ENCODE measurements at regions not wholly inside any gene's neighbourhood (a gene's known extent, or its start where the extent isn't known, plus 50 kb on each side); places are given as distances from the start of the nearest gene placed in this dataset.

DNA sequence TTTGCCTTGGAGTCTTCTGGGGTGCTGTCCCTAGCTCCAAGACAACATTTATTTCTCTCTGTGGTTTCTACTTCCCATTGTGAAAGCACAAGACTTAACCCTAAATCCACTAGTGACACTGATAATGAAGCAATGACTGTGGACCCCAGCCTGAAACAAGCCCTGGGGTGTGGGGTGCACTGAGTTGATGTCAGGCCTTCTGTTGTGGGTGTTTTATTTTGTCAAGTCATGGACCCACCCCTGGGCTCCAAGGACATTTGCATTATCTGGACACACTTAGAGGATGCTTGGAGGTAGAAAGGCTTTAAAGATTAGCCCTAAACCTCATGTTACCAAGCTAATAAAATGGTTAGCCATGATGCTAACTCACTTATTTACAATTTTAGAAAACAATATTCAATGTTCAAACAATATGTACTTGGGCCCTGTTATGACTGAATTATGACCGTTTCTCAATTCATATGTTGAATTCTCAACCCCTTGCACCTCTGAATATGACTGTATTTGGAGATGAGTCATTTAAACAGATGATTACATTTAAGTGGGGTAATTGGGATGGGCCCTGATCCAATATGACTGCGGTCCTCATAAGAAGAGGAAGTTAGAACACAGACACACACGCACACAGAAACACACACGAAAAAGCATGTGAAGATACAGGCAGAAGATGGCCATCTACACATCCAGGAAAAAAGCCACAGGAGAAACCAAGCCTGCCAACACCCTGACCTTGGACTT, 137.2 kb upstream of the IGFBP3 start (continued):
- TF ChIP-seq, protein P1, sequence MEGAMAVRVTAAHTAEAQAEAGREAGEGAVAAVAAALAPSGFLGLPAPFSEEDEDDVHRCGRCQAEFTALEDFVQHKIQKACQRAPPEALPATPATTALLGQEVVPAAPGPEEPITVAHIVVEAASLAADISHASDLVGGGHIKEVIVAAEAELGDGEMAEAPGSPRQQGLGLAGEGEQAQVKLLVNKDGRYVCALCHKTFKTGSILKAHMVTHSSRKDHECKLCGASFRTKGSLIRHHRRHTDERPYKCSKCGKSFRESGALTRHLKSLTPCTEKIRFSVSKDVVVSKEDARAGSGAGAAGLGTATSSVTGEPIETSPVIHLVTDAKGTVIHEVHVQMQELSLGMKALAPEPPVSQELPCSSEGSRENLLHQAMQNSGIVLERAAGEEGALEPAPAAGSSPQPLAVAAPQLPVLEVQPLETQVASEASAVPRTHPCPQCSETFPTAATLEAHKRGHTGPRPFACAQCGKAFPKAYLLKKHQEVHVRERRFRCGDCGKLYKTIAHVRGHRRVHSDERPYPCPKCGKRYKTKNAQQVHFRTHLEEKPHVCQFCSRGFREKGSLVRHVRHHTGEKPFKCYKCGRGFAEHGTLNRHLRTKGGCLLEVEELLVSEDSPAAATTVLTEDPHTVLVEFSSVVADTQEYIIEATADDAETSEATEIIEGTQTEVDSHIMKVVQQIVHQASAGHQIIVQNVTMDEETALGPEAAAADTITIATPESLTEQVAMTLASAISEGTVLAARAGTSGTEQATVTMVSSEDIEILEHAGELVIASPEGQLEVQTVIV (IDR thresholded peaks at IDR 0.05; ENCODE audit: borderline replicate concordance, partially characterized antibody): no peak
- TF ChIP-seq NBN (IDR thresholded peaks at IDR 0.05) (no peak), NR2F1 (conservative IDR thresholded peaks at IDR 0.05) (peak; percentile 60; the same call in 1 of the 2 replicates), SMAD1 (IDR thresholded peaks at IDR 0.05; ENCODE audit: low read depth, partially characterized antibody) (peak; percentile 58), KAT2A (conservative IDR thresholded peaks at IDR 0.05; ENCODE audit: control insufficient read depth, low read depth, low read length) (no peak), CHD2 (IDR thresholded peaks at IDR 0.05; ENCODE audit: borderline replicate concordance, low read depth, low read length) (no peak), IKZF1 (conservative IDR thresholded peaks at IDR 0.05) (0 out of 2 replicates have a peak, but pooled peaks have one; percentile 36), FOS (IDR thresholded peaks at IDR 0.05; ENCODE audit: borderline replicate concordance, extremely low read depth, insufficient read length) (no peak), BMI1 (IDR thresholded peaks at IDR 0.05; ENCODE audit: borderline replicate concordance) (peak; percentile 36; the same call in 1 of the 2 replicates), ZBED1 (IDR thresholded peaks at IDR 0.05; ENCODE audit: borderline replicate concordance) (peak; percentile 62; the same call in 1 of the 2 replicates), CREM (IDR thresholded peaks at IDR 0.05; ENCODE audit: low read depth) (peak; percentile 86), CBX5 (IDR thresholded peaks at IDR 0.05; ENCODE audit: low read depth) (no peak), STAT1 (conservative IDR thresholded peaks at IDR 0.05) (no peak)
- TF ChIP-seq, protein P2, sequence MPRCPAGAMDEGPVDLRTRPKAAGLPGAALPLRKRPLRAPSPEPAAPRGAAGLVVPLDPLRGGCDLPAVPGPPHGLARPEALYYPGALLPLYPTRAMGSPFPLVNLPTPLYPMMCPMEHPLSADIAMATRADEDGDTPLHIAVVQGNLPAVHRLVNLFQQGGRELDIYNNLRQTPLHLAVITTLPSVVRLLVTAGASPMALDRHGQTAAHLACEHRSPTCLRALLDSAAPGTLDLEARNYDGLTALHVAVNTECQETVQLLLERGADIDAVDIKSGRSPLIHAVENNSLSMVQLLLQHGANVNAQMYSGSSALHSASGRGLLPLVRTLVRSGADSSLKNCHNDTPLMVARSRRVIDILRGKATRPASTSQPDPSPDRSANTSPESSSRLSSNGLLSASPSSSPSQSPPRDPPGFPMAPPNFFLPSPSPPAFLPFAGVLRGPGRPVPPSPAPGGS (IDR thresholded peaks at IDR 0.05; ENCODE audit: borderline replicate concordance, insufficient read depth, low read depth, low read length, poor library complexity, severe bottlenecking): peak; percentile 36
- TF ChIP-seq, protein P3, sequence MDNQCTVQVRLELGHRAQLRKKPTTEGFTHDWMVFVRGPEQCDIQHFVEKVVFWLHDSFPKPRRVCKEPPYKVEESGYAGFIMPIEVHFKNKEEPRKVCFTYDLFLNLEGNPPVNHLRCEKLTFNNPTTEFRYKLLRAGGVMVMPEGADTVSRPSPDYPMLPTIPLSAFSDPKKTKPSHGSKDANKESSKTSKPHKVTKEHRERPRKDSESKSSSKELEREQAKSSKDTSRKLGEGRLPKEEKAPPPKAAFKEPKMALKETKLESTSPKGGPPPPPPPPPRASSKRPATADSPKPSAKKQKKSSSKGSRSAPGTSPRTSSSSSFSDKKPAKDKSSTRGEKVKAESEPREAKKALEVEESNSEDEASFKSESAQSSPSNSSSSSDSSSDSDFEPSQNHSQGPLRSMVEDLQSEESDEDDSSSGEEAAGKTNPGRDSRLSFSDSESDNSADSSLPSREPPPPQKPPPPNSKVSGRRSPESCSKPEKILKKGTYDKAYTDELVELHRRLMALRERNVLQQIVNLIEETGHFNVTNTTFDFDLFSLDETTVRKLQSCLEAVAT (IDR thresholded peaks at IDR 0.05): no peak
- TF ChIP-seq, protein P4, sequence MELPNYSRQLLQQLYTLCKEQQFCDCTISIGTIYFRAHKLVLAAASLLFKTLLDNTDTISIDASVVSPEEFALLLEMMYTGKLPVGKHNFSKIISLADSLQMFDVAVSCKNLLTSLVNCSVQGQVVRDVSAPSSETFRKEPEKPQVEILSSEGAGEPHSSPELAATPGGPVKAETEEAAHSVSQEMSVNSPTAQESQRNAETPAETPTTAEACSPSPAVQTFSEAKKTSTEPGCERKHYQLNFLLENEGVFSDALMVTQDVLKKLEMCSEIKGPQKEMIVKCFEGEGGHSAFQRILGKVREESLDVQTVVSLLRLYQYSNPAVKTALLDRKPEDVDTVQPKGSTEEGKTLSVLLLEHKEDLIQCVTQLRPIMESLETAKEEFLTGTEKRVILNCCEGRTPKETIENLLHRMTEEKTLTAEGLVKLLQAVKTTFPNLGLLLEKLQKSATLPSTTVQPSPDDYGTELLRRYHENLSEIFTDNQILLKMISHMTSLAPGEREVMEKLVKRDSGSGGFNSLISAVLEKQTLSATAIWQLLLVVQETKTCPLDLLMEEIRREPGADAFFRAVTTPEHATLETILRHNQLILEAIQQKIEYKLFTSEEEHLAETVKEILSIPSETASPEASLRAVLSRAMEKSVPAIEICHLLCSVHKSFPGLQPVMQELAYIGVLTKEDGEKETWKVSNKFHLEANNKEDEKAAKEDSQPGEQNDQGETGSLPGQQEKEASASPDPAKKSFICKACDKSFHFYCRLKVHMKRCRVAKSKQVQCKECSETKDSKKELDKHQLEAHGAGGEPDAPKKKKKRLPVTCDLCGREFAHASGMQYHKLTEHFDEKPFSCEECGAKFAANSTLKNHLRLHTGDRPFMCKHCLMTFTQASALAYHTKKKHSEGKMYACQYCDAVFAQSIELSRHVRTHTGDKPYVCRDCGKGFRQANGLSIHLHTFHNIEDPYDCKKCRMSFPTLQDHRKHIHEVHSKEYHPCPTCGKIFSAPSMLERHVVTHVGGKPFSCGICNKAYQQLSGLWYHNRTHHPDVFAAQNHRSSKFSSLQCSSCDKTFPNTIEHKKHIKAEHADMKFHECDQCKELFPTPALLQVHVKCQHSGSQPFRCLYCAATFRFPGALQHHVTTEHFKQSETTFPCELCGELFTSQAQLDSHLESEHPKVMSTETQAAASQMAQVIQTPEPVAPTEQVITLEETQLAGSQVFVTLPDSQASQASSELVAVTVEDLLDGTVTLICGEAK (IDR thresholded peaks at IDR 0.05; ENCODE audit: borderline replicate concordance): no peak
- TF ChIP-seq, protein P5, sequence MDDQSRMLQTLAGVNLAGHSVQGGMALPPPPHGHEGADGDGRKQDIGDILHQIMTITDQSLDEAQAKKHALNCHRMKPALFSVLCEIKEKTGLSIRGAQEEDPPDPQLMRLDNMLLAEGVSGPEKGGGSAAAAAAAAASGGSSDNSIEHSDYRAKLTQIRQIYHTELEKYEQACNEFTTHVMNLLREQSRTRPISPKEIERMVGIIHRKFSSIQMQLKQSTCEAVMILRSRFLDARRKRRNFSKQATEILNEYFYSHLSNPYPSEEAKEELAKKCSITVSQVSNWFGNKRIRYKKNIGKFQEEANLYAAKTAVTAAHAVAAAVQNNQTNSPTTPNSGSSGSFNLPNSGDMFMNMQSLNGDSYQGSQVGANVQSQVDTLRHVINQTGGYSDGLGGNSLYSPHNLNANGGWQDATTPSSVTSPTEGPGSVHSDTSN (IDR thresholded peaks at IDR 0.05; ENCODE audit: insufficient replicate concordance, low read depth, low read length): no peak
